Stimulated activated CD8-positive, alpha-beta memory T cell treated with anti-CD3 and anti-CD28 coated beads, Interleukin-12 subunit alpha, Interleukin-12 subunit beta, amount 100 ng/mL, for 1 hour (primary cell): ENCODE measurements at regions not wholly inside any gene's neighbourhood (a gene's known extent, or its start where the extent isn't known, plus 50 kb on each side); places are given as distances from the start of the nearest gene placed in this dataset.
"Not testable (repeated sequence)": the region's sequence is repeated elsewhere in the genome, so short reads cannot be mapped to it uniquely, and the experiment has no call there.

ENCODE experiments used
- DNase-seq: peaks from one replicate; pipeline ENCODE4 v3.0.0-alpha.2; 2020; ENCODE audit warnings: low read depth

DNA sequence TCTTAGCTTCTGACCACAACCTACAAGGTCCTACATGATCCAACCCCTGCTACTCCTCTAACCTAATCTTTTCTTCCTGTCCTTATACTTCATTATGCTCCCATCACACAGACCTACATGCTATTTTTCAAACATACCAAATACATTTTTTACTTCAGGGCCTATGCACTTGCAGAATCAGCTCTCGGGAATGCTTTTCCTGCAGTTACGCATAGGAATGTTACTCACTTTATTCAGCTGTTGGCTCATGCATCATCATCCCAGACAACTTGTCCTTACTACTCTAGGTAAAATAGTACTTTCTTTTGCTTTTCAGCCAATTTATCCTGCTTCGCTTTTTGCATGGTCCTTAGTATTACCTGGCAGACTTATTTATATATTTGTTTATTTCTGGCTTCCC, 105.6 kb downstream of the OXSM start:
- DNase-seq, result no peak

DNA sequence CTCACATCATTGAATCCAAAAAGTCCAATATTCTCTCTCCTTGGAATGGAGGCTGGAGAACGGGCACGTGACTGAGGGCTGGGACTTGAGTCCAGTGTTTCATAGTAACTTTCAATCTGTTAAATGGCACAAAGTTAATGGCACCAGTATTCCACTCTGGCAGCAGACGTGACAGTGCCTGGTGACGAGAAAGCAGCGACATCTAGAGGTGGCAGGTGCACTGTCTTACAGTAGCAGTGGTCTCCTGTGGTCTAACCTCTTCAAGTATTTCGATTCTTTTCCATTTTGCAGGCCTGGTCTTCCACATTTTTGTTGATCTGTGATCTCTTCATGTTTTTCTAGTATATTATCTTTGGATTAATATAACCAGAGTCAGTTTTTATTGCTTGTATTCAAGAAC, 107.1 kb downstream of the OXSM start:
- no peak for DNase-seq

DNA sequence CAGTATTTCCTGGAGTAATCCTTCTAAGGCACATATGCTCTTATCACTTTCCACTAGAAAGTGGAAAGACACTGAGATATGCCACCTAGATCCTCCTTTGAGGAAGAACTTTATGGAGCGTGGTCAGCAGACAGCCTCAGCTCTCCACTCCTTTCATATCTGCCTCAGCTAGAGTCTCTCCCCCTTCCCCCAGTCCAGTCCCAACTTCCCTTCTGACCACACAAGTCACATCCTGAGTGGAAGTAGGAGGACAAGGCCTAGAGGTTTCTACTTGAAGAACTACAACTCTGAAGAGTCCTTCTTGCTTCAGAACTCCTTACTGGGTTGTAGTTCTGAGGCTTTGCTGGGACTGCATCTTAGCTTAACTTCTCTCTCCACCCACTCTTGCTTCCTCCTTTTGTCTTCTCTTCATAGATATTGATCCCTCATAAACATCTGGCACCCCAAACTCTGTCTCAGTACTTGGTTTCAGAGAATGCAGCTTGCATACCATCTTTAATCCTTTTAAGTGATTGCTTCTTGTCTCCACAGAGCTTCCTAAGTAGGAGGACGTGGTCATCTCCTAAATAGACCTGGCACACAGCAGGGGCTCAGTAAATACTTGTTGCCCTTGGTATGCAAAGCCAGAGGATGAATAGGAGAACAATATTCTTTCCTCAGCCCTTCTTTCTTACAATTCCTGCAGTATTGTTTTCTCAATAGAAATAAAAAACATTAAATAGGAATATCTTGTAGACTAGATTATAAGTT, 109.6 kb downstream of the OXSM start:
- no peak for DNase-seq

DNA sequence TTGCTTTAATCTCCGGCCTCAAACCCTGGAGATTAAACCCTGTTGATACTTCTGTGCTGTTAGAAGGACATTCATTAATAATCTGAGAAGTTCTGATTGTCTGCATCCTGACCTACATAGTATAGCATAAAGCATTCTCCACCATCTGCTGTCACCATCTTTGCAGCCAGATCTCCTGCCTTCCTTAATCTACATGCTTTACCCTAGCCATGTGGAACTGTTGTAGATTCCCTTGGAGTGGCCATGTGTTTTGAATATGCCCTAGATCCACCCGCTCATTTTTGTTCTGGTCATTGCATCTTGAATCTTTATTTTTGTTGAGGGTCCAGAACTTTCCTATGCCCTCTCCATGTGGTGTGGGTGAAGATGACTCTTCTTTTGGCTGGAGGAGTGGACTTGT, 110.3 kb downstream of the OXSM start:
- no peak for DNase-seq

- no peak for DNase-seq
Measured at GRCh38 chr3:25901796-25902195, 111.9 kb downstream of the OXSM start.

DNA sequence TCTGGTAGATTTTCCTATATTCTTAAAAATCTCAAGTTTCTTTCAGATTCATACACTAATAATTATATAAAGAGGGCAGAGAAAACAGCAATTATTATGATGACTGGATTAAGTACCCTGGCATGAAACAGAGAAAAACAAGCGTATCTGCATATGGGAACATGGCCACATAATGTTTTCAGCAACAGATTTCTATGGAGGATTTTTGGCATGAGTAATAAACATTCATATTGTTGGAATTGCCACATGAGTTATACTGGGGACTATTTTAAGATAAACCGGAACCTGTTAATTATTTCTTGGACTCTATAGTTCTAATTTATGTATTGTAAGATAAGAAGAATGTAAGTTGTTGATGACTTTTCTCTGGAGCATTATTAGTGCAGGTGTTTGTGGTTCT, 112.7 kb downstream of the OXSM start:
- DNase-seq, result no peak

DNA sequence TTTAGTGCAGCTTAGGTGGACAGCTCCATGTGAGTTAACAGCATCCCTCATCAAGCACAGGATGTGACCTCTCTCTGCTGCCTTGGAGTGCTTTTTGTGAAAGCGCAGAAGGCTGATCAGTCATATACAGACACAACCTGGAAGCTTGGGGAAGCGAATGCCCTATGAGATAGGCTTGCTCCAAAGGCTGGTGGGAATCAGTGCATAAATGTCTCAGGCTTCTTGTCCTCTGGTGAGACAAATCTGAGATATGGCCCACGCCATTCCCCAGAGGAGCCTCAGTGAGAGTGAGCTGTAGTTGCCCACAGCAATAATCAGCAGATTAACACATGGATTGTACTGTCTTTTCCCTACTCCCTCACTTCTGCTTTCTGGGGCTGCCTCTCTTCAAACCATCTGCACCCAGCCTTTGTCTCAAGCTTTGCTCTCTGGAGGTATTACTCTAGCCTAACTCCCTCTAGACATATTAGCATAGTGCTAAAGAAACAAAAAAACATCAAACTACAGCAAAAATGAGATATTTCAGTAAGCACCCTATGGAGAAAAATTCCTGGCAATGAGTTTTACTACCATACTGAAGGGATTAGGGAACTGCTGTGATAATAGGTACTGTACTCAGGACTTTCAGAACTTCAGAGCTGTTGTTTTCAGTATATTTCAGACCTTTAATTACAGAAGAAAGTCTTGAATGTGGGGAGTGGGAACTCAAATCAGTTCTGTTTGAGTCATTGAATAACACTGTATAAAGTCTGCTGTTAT, 113.7 kb downstream of the OXSM start:
- no peak for DNase-seq

DNA sequence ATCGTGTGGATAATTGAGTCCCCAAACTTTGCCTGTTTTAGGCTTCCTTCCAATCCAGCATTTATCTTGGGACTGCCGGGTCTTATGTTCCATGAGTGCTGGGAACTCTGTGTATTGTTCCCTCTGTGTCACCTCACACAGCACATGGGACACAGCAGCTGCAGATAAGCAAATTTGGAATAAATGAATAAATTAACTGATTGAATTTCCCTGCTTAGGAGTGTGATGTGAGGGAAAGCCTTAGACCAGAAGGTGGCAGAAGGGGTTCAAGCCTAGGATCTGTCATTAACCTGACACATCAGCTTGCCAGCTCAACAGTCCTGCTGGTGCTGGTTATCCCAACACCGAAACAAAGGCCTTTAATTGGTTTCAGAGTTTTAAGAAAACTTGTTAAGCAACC, 114.3 kb downstream of the OXSM start:
- no peak for DNase-seq

- DNase-seq, result no peak
Measured at GRCh38 chr3:25906132-25906906, 116.4 kb downstream of the OXSM start.

- no peak for DNase-seq
Measured at GRCh38 chr3:25907081-25907480, 117.2 kb downstream of the OXSM start.

DNA sequence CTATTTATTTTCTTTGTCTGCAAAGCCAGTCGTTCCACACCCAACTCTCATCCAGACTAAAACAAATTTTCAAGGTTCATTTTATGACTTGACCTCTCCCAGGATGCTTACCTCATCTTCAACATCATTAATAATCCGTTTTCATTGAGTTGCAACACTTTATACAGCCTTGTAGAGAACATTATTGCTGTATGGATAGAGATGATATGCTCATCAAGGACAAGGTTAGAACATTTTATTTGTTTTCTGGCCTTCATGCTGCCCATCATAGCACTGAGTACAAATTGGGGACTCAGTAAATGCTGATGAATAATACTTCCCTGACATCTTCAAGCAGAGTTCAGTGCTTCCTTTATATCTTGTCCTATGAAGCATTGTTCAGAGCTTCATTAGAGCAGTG, 120.2 kb downstream of the OXSM start:
- no peak for DNase-seq

- peak; percentile 10 for DNase-seq
Measured at GRCh38 chr3:25910997-25911396, 121.1 kb downstream of the OXSM start.

DNA sequence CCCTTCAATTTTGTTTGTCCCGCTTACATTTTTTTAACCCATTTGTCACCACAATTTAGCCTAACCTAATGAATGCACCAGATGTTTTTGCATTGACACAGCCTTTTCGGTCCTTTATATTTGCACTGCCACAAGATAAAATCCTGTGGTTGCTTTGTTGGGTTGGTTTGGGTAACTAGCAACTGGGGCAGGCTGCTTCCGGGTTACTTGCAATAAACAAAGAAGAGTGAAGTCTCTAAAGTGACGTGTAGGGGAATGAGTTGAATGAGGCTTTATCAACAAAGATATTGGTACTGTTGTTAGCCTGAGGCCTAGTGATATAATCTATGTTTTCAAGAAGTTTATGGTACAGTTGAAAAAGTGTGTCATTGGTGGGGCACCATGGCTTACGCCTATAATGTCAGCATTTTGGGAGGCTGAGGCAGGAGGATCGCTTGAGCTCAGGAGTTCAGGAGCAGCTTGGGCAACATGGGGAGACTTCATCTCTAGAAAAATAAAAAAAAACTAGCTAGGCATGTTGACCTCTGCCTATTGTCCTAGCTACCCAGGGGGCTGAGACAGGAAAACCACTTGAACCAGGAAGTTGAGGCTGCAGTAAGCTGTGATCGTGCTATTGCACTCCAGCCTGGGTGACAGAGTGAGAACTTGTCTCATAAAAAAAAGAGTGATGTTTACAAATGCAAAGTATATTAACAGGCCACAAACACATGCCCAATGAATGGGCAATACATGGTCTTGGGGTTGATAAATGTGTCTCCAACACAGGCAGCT, 121.8 kb downstream of the OXSM start:
- DNase-seq, result no peak

DNA sequence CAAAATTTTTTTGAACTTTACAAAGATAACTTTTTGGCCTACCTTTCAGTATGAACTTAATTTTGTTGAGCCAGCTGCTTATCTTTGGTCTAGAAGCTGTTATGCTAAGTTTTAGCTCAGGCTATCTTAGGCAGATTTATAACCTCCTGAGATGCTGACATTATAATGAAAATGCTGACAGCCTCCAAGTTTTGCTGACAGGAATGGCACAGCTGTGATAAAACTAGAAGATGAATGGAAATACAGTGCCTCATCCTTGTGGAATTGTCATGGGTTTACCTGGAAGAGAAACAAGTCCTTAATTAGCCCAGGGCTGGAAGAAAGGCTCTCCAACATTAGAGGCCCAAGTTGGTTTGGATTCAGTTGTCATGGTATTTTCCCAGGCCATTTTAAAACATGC, 123.3 kb downstream of the OXSM start:
- DNase-seq, result no peak

DNA sequence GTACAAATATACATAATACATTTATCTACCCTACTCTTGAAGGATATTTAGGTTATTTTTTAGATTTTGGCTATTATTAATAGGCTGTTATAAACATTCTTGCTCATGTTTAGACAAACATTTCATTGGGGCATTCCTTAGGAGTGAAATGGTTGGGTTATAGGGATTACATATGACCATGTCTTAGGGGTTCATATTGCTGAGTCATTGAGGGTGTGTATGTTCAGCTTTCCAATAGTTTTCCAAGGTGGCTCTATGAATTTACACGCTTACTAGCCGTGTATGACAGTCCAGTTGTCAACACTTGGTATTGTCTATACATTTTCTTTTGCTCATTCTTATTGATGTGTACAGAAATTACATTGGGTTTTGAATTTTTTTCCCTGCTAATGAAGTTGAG, 125.8 kb downstream of the OXSM start:
- DNase-seq, result no peak

DNA sequence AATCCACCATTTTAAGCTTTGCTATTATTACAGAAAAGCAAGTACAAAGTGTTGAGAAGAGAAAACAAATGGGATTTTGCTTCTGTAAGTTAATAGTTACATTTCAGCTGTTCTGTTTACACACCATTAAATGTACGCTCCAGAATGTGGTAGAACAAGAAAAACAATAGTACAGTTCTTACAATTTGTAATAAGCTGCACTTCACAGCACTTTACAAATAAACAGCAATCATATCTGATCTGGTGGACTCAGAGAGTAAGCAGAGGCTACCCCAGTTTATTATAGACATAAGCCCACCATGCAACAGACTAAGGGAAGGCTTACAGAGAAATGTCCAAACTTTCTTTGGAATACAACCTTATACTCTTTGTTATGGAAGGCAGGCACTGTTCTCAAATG, 126.4 kb downstream of the OXSM start:
- DNase-seq, result no peak

DNA sequence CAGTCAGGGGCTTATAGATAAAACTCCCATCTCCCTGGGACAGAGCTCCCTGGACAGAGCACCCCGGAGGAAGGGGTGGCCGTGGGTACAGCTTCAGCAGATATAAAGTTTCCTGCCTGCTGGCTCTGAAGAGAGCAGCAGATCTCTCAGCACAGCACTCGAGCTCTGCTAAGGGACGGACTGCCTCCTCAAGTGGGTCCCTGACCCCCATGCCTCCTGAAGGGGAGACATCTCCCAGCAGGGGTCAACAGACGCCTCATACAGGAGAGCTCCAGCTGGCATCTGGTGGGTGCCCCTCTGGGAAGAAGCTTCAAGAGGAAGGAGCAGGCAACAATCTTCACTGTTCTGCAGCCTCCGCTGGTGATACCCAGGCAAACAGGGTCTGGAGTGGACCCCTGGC, 142.1 kb downstream of the OXSM start:
- DNase-seq, result not testable (repeated sequence)

- no peak for DNase-seq
Measured at GRCh38 chr3:25938566-25939325, 148.9 kb downstream of the OXSM start.

DNA sequence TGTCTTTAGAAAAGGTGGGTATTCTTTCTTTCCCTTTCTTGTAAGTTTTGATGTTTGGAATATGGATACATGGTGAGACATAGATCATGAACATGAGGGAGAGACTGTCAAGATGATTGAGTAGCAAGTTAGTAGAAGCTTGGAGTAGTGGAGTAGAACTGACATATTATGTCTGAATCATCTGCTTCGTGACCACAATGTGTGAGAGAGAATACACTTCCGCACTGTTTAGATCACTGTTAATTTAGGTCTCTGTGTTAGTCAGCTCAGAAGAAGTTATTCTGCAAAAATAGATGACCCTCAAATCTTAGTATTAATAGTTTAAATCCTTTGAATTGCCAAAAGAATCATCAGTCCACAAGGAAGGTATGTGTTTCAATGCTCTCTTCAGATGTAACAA, 151.0 kb downstream of the OXSM start:
- no peak for DNase-seq

- no peak for DNase-seq
Measured at GRCh38 chr3:25944329-25944728, 154.4 kb downstream of the OXSM start.

DNA sequence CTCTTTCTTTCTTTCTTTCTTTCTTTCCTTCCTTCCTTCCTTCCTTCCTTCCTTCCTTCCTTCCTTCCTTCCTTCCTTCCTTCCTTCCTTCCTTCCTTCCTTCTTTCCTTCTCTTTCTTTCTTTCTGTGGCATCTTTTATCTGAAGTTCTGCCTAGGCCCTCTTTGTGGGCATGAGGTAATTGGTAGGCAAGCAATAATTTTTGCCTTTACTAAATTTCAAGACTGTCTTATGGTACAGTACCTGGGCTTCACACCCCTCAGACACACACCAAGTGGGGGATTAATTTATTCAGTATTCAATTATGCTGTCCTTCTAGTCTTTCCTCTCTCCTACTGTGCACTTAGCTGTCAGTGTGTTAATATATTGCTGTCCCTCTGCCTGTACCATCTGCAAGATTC, 155.5 kb downstream of the OXSM start:
- no peak for DNase-seq
